ENCODE measurements at regions not wholly inside any gene's neighbourhood (a gene's known extent, or its start where the extent isn't known, plus 50 kb on each side); places are given as distances from the start of the nearest gene placed in this dataset.

- TF ChIP-seq CTCF (IDR thresholded peaks at IDR 0.05) (no peak), ZFX (IDR thresholded peaks at IDR 0.05; ENCODE audit: borderline replicate concordance) (no peak)
Measured at GRCh38 chr11:95453616-95454171, 222.7 kb upstream of the SESN3 start.
